ENCODE measurements at regions not wholly inside any gene's neighbourhood (a gene's known extent, or its start where the extent isn't known, plus 50 kb on each side); places are given as distances from the start of the nearest gene placed in this dataset.

- ChIA-PET CTCF (no interaction called here), POLR2A (no interaction called here)
- no peaks in the 10 kb centered on the region for H3K27me3 ChIP-seq (ENCODE audit: control insufficient read depth, insufficient read depth, low read length)
- H3K4me3 ChIP-seq (ENCODE audit: low read depth, low read length) = no peak overlapping the region
- TF ChIP-seq, protein P1, sequence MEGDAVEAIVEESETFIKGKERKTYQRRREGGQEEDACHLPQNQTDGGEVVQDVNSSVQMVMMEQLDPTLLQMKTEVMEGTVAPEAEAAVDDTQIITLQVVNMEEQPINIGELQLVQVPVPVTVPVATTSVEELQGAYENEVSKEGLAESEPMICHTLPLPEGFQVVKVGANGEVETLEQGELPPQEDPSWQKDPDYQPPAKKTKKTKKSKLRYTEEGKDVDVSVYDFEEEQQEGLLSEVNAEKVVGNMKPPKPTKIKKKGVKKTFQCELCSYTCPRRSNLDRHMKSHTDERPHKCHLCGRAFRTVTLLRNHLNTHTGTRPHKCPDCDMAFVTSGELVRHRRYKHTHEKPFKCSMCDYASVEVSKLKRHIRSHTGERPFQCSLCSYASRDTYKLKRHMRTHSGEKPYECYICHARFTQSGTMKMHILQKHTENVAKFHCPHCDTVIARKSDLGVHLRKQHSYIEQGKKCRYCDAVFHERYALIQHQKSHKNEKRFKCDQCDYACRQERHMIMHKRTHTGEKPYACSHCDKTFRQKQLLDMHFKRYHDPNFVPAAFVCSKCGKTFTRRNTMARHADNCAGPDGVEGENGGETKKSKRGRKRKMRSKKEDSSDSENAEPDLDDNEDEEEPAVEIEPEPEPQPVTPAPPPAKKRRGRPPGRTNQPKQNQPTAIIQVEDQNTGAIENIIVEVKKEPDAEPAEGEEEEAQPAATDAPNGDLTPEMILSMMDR (IDR thresholded peaks at IDR 0.05; ENCODE audit: low read depth, low read length) = no peak
- peaks cover 2% of the 10 kb centered on the region; the same call in 1 of the 2 replicates for H3K9me3 ChIP-seq (ENCODE audit: control insufficient read depth, insufficient read depth, low read length)
- no peak for DNase-seq (ENCODE audit: low read depth, low spot score)
- H3K27ac ChIP-seq (ENCODE audit: low read depth, low read length) = no peak overlapping the region
These were observed 635.6 kb upstream of the SORCS1 start for GRCh38 chr10:107800061-107800460.

- no peak overlapping the region for H3K27ac ChIP-seq (ENCODE audit: low read depth, low read length)
- H3K9me3 ChIP-seq (ENCODE audit: control insufficient read depth, insufficient read depth, low read length) = peaks cover 13% of the 10 kb centered on the region
- DNase-seq (ENCODE audit: low read depth, low spot score) = no peak
- H3K27me3 ChIP-seq (ENCODE audit: control insufficient read depth, insufficient read depth, low read length) = no peaks in the 10 kb centered on the region
- no peak overlapping the region for H3K4me3 ChIP-seq (ENCODE audit: low read depth, low read length)
- POLR2A ChIA-PET = no interaction called here
- TF ChIP-seq, protein P1 (IDR thresholded peaks at IDR 0.05; ENCODE audit: low read depth, low read length) = no peak
- CTCF ChIA-PET = no interaction called here
These were observed 625.8 kb upstream of the SORCS1 start for GRCh38 chr10:107790271-107790670.

DNA sequence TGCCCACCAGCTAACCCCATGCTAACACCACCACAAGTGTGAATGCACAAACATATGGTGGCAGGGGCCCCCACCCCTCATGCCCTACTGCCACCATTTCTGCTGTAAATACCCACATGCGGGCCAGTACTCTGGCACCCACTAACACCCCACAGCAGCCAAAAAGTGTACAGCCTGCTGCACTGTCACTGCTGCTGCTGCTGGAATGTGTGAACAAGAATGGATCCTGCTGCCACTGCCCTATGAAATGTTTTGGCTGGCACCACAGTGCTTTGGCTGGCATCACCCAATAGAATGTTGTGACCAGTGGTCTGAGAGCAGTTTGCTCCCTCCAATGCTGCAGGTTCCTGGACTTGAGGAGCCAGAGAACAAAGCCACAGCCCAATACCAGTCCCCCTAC is 606.6 kb upstream of the SORCS1 start:
- Histone ChIP-seq H3K9me3 (ENCODE audit: control insufficient read depth, insufficient read depth, low read length) (peaks cover 14% of the 10 kb centered on the region), H3K4me3 (ENCODE audit: low read depth, low read length) (no peak overlapping the region), H3K27ac (ENCODE audit: low read depth, low read length) (no peak overlapping the region), H3K27me3 (ENCODE audit: control insufficient read depth, insufficient read depth, low read length) (no peaks in the 10 kb centered on the region)
- TF ChIP-seq, protein P1 (IDR thresholded peaks at IDR 0.05; ENCODE audit: low read depth, low read length) = no peak
- POLR2A ChIA-PET = no interaction called here
- no peak for DNase-seq (ENCODE audit: low read depth, low spot score)
- CTCF ChIA-PET = no interaction called here

DNA sequence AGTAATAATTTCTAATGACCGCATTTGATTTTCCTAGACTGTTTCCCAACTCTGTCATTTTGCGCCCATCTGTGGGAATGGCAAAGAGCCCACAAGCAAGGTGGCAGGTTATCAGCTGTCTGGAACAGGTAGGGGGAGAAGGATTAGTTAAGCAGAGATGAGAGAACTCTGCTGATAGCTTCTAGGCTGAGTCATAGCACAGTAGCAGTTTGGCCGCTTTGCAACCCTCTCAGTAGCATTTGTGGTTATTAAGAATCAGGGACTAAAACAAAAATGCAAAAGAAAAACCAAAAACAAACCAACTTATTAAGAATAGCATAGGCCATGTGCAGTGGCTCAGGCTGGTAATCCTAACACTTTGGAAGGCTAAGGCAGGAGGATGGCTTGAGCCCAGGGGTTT is 602.7 kb upstream of the SORCS1 start:
- no peak overlapping the region for H3K27ac ChIP-seq (ENCODE audit: low read depth, low read length)
- DNase-seq (ENCODE audit: low read depth, low spot score) = no peak
- CTCF ChIA-PET = no interaction called here

GRCh38 chr10:107754814-107755213 is 590.3 kb upstream of the SORCS1 start:
- CTCF ChIA-PET = no interaction called here
- TF ChIP-seq, protein P1 (IDR thresholded peaks at IDR 0.05; ENCODE audit: low read depth, low read length) = no peak
- H3K4me3 ChIP-seq (ENCODE audit: low read depth, low read length) = no peak overlapping the region
- no peak overlapping the region for H3K27ac ChIP-seq (ENCODE audit: low read depth, low read length)
- H3K9me3 ChIP-seq (ENCODE audit: control insufficient read depth, insufficient read depth, low read length) = peaks cover 4% of the 10 kb centered on the region
- no peaks in the 10 kb centered on the region for H3K27me3 ChIP-seq (ENCODE audit: control insufficient read depth, insufficient read depth, low read length)
- DNase-seq (ENCODE audit: low read depth, low spot score) = no peak
- POLR2A ChIA-PET = no interaction called here

More for the DNA sequence above, 602.7 kb upstream of the SORCS1 start:
- TF ChIP-seq, protein P1 (IDR thresholded peaks at IDR 0.05; ENCODE audit: low read depth, low read length) = no peak
- H3K27me3 ChIP-seq (ENCODE audit: control insufficient read depth, insufficient read depth, low read length) = no peaks in the 10 kb centered on the region
- POLR2A ChIA-PET = no interaction called here
- H3K4me3 ChIP-seq (ENCODE audit: low read depth, low read length) = no peak overlapping the region
- peaks cover 14% of the 10 kb centered on the region for H3K9me3 ChIP-seq (ENCODE audit: control insufficient read depth, insufficient read depth, low read length)
